ENCODE measurements at regions not wholly inside any gene's neighbourhood (a gene's known extent, or its start where the extent isn't known, plus 50 kb on each side); places are given as distances from the start of the nearest gene placed in this dataset.
"Not testable (repeated sequence)": the region's sequence is repeated elsewhere in the genome, so short reads cannot be mapped to it uniquely, and the experiment has no call there.

GRCh38 chr18:22703883-22704585, 229.1 kb upstream of the RBBP8 start:
- no peak for DNase-seq (ENCODE audit: low read depth)
- H3K4me3 ChIP-seq (ENCODE audit: low read depth, low read length): no peak overlapping the region
- TF ChIP-seq, protein P1, sequence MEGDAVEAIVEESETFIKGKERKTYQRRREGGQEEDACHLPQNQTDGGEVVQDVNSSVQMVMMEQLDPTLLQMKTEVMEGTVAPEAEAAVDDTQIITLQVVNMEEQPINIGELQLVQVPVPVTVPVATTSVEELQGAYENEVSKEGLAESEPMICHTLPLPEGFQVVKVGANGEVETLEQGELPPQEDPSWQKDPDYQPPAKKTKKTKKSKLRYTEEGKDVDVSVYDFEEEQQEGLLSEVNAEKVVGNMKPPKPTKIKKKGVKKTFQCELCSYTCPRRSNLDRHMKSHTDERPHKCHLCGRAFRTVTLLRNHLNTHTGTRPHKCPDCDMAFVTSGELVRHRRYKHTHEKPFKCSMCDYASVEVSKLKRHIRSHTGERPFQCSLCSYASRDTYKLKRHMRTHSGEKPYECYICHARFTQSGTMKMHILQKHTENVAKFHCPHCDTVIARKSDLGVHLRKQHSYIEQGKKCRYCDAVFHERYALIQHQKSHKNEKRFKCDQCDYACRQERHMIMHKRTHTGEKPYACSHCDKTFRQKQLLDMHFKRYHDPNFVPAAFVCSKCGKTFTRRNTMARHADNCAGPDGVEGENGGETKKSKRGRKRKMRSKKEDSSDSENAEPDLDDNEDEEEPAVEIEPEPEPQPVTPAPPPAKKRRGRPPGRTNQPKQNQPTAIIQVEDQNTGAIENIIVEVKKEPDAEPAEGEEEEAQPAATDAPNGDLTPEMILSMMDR (IDR thresholded peaks at IDR 0.05; ENCODE audit: low read depth, low read length, missing control alignments): peak; percentile 70

GRCh38 chr18:22704586-22704918, 228.6 kb upstream of the RBBP8 start:
- TF ChIP-seq, protein P1 (IDR thresholded peaks at IDR 0.05; ENCODE audit: low read depth, low read length, missing control alignments): no peak
- DNase-seq (ENCODE audit: low read depth): no peak

DNA sequence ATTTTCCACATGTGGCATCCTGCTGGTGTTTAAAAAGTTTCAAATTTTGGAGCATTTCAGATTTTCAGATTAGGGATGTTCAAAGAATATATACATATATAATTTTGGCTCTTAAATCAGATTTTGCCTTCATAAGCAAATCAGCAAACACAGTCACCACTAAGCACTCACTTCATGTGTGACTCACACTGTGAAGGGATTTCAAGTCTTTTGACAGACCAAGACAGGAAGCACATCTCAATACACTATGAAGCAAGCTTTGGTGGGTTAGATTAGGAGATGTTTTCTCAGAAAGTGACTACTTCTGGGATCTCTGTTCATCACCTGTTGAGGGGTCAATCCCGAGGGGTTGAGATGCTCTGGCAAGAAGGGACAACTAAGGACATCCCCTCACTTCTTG, 227.8 kb upstream of the RBBP8 start:
- no peak overlapping the region for H3K4me3 ChIP-seq (ENCODE audit: low read depth, low read length)
- TF ChIP-seq, protein P1 (IDR thresholded peaks at IDR 0.05; ENCODE audit: low read depth, low read length, missing control alignments): no peak
- no peak for DNase-seq (ENCODE audit: low read depth)

More at GRCh38 chr18:22704586-22704918, 228.6 kb upstream of the RBBP8 start:
- H3K4me3 ChIP-seq (ENCODE audit: low read depth, low read length): no peak overlapping the region

GRCh38 chr18:22706025-22706424, 227.1 kb upstream of the RBBP8 start:
- not testable (repeated sequence) for H3K4me3 ChIP-seq (ENCODE audit: low read depth, low read length); DNase-seq (ENCODE audit: low read depth)

DNA sequence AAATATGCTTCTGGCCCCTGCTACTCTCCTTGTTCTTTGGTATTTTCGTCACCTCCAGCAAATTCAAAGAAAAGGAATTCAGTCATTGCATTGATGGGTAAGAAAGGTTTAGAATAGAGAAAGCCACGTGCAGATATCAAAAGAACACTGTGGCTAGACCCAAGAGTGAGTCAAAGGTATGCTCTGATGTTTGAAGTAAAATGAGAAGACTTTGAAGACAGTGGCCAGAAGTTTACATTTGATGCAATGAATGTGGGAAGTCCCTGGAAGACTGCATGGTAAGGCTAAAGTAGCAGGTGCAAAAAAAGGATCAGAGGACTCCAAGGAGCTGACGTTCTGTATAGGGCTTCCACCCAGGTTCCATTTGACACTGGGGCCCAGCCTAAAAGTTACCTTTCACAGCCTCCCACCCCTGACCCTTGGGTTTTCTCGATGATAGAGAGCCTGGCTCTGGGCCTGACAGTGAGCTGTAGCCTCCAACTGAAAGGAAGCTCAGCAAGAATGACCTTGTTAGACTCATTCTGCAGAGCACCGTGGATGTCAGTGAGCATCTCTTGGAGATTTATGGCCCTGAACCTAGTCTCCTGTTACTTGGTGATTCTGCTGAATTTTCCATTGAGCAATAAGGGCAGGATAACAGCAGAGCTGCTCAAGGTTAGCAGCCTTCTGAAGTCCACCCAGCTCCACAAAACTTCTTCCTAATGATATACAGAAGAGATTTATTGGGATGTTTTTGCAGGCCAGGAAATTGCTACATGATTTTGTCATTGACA, 223.7 kb upstream of the RBBP8 start:
- TF ChIP-seq, protein P1 (IDR thresholded peaks at IDR 0.05; ENCODE audit: low read depth, low read length, missing control alignments): no peak
- H3K4me3 ChIP-seq (ENCODE audit: low read depth, low read length): no peak overlapping the region
- no peak for DNase-seq (ENCODE audit: low read depth)

GRCh38 chr18:22710673-22711191, 222.4 kb upstream of the RBBP8 start:
- no peak overlapping the region for H3K4me3 ChIP-seq (ENCODE audit: low read depth, low read length)
- TF ChIP-seq, protein P1 (IDR thresholded peaks at IDR 0.05; ENCODE audit: low read depth, low read length, missing control alignments): no peak

GRCh38 chr18:22711192-22711685, 221.9 kb upstream of the RBBP8 start:
- TF ChIP-seq, protein P1 (IDR thresholded peaks at IDR 0.05; ENCODE audit: low read depth, low read length, missing control alignments): no peak
- no peak overlapping the region for H3K4me3 ChIP-seq (ENCODE audit: low read depth, low read length)
- no peak for DNase-seq (ENCODE audit: low read depth)

More at GRCh38 chr18:22710673-22711191, 222.4 kb upstream of the RBBP8 start:
- no peak for DNase-seq (ENCODE audit: low read depth)

Data from GM12864 (cell line).